ENCODE measurements at regions not wholly inside any gene's neighbourhood (a gene's known extent, or its start where the extent isn't known, plus 50 kb on each side); places are given as distances from the start of the nearest gene placed in this dataset.

DNA sequence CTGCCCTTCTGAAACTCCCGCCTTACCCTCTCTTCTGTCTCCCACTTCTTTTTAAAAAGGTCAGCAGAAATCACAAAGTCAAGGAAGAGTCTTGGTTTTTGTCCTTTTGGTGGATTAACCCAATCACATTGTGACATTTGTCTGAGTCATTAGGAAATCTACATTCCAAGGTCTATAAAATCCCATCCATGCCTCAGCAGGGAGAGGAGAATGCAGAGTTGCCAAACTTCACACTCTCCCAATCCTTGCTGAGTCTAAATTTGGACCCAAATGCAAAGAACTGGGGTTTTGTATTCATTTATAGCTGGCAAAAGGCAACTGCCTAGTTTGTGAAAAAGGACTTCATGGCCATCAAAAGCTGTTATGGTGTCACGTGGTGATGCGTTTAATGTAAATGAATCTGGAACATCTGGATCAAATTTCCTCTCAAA lies 67.9 kb downstream of the TMEM30B start:
- TF ChIP-seq POLR2A (IDR thresholded peaks at IDR 0.05; ENCODE audit: extremely low read depth, insufficient read length): no peak
- no peak for TF ChIP-seq MAX (IDR thresholded peaks at IDR 0.05; ENCODE audit: low read depth, low read length)
- TF ChIP-seq MYC (IDR thresholded peaks at IDR 0.05; ENCODE audit: low read depth, low read length): no peak
- TF ChIP-seq CTCF (IDR thresholded peaks at IDR 0.05; ENCODE audit: low read depth, low read length): no peak
- DNase-seq (ENCODE audit: low read depth): no peak
- H3K4me3 ChIP-seq (ENCODE audit: low read depth, low read length): no peak overlapping the region

GRCh38 chr14:61212546-61212945 lies 68.6 kb downstream of the TMEM30B start:
- H3K4me3 ChIP-seq (ENCODE audit: low read depth, low read length): no peak overlapping the region
- no peak for TF ChIP-seq POLR2A (IDR thresholded peaks at IDR 0.05; ENCODE audit: extremely low read depth, insufficient read length)
- TF ChIP-seq MYC (IDR thresholded peaks at IDR 0.05; ENCODE audit: low read depth, low read length): no peak
- no peak for TF ChIP-seq MAX (IDR thresholded peaks at IDR 0.05; ENCODE audit: low read depth, low read length)
- TF ChIP-seq CTCF (IDR thresholded peaks at IDR 0.05; ENCODE audit: low read depth, low read length): no peak
- no peak for DNase-seq (ENCODE audit: low read depth)

GRCh38 chr14:61211476-61212255 lies 69.5 kb downstream of the TMEM30B start:
- DNase-seq (ENCODE audit: low read depth): peak; percentile 5
- no peak overlapping the region for H3K4me3 ChIP-seq (ENCODE audit: low read depth, low read length)
- TF ChIP-seq MYC (IDR thresholded peaks at IDR 0.05; ENCODE audit: low read depth, low read length) (no peak), CTCF (IDR thresholded peaks at IDR 0.05; ENCODE audit: low read depth, low read length) (no peak), POLR2A (IDR thresholded peaks at IDR 0.05; ENCODE audit: extremely low read depth, insufficient read length) (no peak)

DNA sequence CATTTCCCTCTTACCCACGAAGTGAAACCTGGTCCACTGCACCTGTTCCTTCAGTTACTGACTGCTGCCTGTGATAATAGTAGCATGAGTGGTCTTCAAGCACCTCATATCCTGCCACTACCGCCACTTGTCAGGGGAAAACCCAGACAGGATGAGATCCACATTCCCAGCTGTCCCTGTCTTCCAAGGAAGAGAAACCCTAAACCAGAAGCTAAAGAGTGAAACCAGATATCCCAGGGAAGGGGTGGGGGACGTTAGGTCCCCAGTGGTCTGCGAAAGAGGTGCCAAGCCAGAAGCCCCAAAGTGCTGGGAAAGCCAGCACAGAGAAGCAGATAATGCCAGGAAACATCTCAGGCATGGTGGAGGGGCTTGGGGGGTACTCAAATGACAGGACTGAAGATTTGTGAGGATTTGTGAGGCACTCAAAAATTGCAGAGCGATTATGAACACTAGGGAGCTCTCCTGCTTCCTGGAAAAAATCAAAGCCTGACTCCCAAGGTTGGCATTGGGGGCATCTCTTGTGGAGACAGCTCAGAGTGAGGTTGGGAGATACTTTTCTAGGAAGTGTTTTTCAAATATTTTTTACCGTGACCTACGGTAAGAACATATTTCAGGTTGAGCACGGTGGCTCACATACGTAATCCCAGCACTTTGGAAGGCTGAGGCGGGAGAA lies 77.9 kb downstream of the TMEM30B start:
- TF ChIP-seq CTCF (IDR thresholded peaks at IDR 0.05; ENCODE audit: low read depth, low read length) (no peak), MAX (IDR thresholded peaks at IDR 0.05; ENCODE audit: low read depth, low read length) (no peak), POLR2A (IDR thresholded peaks at IDR 0.05; ENCODE audit: extremely low read depth, insufficient read length) (no peak), MYC (IDR thresholded peaks at IDR 0.05; ENCODE audit: low read depth, low read length) (no peak)
- no peak overlapping the region for H3K4me3 ChIP-seq (ENCODE audit: low read depth, low read length)
- no peak for DNase-seq (ENCODE audit: low read depth)

GRCh38 chr14:61202124-61202523 lies 79.0 kb downstream of the TMEM30B start:
- DNase-seq (ENCODE audit: low read depth): peak; percentile 3
- no peak overlapping the region for H3K4me3 ChIP-seq (ENCODE audit: low read depth, low read length)
- TF ChIP-seq MYC (IDR thresholded peaks at IDR 0.05; ENCODE audit: low read depth, low read length) (no peak), MAX (IDR thresholded peaks at IDR 0.05; ENCODE audit: low read depth, low read length) (no peak), CTCF (IDR thresholded peaks at IDR 0.05; ENCODE audit: low read depth, low read length) (no peak), POLR2A (IDR thresholded peaks at IDR 0.05; ENCODE audit: extremely low read depth, insufficient read length) (no peak)
